GM19043 (cell line): ENCODE measurements at regions not wholly inside any gene's neighbourhood (a gene's known extent, or its start where the extent isn't known, plus 50 kb on each side); places are given as distances from the start of the nearest gene placed in this dataset.

ENCODE experiments used
- ATAC-seq: cut with Tn5 transposase; IDR thresholded peaks from one replicate; pipeline ENCODE4 v1.9.1; 2021; ENCODE audit warnings: low read depth; ENCODE audit not compliant: unreplicated experiment

DNA sequence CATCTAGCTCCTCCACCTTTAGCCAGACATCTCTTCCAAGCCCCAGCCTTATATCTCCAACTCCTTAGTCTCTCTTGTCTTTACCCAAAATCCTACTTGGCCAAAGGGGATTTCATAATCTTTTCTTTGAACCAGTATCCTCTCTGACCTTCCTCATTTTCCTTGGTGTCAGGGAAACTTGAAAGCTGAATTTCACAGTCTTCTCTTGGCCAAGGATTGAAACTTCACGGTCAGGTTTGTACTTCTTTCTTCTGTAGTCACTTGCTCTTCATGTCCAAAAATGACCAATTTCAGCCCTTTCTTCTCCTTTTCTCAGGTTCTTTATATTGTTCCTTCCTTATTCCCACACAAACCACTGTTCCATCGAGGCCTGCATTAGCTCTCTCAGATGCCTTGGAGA, 473.7 kb upstream of the KLF4 start:
- ATAC-seq = no peak

DNA sequence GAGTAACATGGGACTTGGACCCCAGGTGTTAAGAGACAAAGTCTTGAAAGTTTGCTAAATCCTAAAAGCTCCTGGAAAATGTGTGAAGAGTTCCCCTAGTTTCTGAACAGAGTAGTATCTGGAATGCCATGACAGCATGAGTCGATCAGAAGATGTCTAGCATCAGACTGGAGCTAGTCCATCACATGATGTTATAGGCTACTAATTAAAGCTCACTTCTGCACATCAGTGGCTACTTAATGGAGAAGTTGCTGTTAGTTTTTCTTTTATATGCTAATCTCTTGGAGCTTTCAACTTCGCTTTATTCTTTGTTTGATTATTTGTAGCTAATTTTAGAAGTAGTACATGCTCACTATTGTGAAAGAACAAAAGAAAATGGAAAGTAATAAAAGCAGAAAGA, 471.3 kb upstream of the KLF4 start:
- no peak for ATAC-seq

GRCh38 chr9:107954312-107954711, 464.7 kb upstream of the KLF4 start:
- no peak for ATAC-seq

DNA sequence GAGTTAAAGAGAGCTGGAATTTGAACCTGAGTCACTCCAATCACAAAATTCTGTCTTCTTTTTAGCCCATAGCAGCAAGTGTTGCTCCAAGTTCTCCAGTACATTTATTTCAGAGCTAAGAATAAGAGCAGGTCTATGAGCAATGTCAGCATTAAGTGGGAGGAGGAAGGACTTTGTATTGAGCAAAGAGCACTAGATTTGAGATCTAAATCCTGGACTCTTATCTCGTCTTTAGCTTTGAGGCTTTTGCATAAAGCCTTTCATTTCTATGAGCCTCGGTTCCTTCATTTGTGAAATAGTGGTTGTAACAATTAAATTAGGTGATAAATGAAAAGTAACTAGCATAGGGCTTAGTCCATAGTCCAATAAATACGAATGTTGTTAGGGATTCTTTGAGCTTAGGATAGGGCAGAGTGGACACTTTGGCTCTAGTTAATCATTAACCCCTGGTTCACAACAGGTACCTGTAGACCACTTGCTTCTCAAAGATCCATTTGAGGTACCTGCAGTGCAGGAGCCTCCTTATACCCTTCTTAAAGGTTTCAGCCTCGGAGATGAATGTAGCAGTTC, 464.1 kb upstream of the KLF4 start:
- ATAC-seq = no peak

DNA sequence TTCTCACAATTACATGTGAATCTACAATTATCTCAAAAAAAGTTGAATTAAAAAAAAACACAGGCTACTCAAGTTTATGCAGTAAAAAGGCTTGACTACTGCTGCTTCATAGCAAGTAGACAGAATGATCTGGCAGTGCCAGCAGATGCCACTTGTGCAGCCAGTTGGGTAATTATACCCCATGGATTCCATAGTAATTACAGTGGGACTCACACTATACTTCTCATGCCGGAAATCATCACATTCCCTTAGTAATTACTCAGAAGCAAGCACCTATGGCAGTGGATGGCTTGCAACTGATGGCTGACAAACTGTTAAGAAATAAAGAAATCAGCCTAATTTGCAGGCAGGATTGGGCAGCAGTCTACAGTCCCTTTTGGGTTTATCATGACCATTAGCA, 463.2 kb upstream of the KLF4 start:
- no peak for ATAC-seq

DNA sequence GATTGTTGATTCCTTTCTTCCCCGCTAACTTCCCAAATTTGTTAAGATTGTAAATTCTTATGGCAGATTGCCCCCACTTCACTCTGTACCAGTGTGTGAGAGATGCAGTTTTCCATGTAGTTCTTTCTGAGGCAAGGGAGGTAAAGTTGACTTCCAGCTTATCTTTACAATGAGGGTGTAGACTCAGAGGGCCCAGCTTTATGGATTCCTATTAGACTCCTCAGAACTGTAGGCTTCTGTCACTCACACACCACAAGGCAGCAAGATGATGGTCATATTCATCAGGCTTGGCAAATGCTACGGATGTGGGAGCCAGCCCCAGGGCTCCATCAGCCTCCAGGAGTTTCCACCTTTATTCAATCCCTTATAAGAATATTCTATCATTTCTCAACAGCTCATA, 461.9 kb upstream of the KLF4 start:
- ATAC-seq = no peak

DNA sequence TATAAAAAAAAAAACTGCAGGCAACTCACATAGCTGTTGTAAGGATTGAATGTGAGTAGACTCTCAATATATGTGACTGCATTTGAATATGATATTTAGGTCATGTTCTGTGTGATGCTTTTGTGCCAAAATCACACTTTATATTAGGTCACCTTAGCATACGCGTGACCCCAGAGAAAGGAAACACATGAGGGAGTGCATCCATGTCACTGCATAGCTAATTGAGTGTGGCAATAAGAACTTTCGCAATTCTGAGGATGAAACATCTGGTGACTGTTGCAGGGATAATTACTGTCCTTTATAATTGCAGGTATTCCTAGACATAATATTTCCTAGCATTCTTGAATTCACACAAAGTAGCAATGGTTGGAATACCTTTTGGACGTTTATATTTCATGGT, 459.5 kb upstream of the KLF4 start:
- ATAC-seq = no peak

DNA sequence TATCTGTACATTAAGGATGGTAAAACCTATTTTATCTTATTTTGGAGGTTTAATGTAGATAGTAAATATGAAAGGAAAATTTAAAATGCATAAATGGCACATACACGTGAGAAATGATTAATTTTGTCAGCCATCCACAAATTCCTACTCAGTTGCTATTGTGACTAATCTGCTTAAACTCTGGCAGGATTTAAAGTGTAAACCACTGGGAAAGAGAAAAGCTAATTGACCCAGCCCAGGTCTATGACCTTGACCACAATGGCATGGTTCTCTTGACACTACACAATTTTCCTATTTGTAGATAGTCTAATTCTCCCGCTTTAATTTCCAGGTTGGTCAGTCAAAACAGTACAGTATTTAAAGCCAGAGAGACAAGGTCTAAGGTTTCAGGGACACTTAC, 459.0 kb upstream of the KLF4 start:
- no peak for ATAC-seq

- ATAC-seq = no peak
Measured at GRCh38 chr9:107948086-107948485, 458.5 kb upstream of the KLF4 start.

GRCh38 chr9:107946364-107947141, 457.0 kb upstream of the KLF4 start:
- no peak for ATAC-seq

DNA sequence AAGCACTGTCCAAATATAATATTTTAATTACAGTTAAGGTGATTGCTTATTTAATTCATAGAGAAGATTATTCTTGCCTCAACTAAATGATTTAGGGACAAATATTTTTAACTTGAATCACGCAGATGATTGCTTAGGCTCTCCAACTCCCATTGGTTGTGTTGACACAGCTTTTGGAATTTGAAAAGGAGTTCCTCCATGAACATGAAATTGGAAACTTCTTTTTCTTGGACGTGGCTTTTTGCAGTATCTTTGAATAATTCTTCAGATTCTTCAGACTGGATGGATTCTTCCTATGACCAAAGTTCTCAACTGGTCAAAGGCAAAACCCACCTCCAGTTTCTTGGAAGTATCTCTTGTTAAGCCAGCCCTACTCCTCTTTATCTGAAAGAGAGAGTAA, 456.4 kb upstream of the KLF4 start:
- ATAC-seq = no peak

GRCh38 chr9:107945493-107945892, 455.9 kb upstream of the KLF4 start:
- ATAC-seq = no peak

DNA sequence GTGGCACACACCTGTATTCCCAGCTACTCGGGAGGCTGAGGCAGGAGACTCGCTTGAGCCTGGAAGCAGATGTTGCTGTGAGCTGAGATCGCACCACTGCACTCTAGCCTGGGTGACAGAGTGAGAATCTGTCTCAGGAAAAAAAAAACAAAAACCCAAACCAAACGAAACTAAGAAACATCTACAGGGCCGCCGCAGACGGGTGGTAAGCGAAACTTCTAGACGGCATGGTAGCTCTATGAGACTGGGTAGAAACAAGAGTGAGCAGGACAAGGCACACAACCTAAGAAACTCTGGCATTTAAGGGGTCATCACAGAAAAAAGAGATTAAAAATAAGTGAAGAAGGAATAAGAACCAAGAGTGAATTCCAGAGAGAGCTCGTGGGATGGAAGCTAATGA, 454.8 kb upstream of the KLF4 start:
- ATAC-seq = no peak

DNA sequence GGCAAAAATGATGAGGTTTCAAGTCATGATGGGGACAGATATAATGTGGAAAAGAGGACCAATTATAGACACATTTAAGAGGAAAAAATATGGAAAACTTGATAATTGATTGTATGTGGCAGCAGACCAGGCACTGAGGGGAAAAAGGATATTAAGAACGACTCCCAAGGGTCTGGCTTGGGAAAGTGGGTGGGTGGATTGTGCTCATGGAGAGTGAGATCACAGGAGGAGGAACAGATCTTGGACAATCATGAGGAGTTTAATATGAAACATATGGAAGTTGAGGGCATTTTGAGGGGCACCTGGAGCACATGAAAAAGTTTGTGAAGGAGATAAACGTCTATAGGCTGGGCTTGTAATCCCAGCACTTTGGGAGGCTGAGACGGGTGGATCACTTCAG, 454.3 kb upstream of the KLF4 start:
- ATAC-seq = no peak

DNA sequence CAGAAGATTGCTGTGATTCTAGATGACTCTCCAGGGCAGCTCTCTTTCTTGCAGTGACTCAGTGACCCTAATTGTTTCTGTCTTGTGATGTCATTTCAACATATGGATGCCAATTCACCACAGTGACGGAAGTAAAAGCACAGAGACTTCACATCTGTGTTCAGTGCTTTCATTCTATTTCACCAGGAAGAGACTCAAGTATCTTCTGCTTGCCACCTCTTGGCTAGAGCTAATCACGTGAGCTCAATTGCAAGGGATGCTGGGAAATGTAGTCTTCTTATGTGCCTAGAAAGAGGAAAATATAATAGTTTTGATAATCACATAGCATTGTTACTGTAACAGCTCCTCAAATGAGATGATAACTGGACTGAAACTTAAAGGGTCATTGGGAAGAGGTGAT, 453.3 kb upstream of the KLF4 start:
- no peak for ATAC-seq

DNA sequence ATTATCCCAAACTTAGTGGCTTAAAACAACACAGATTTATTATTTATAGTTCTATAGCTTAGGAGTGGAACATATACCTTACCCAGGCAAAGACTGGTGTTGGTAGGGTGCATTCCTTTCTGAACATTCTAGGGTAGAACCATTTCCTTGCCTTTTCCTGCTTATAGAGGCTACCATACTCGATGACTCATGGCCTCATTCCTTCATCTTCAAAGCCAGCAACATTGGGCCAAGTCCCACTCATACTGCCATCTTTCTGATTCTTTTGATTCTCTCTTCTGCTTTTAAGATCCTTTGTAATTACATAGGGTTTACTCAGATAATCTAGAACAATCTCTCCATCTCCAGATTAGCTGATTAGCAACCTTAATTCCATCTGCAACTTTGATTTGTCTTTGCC, 452.7 kb upstream of the KLF4 start:
- ATAC-seq = no peak

GRCh38 chr9:107940616-107941595, 451.3 kb upstream of the KLF4 start:
- no peak for ATAC-seq

DNA sequence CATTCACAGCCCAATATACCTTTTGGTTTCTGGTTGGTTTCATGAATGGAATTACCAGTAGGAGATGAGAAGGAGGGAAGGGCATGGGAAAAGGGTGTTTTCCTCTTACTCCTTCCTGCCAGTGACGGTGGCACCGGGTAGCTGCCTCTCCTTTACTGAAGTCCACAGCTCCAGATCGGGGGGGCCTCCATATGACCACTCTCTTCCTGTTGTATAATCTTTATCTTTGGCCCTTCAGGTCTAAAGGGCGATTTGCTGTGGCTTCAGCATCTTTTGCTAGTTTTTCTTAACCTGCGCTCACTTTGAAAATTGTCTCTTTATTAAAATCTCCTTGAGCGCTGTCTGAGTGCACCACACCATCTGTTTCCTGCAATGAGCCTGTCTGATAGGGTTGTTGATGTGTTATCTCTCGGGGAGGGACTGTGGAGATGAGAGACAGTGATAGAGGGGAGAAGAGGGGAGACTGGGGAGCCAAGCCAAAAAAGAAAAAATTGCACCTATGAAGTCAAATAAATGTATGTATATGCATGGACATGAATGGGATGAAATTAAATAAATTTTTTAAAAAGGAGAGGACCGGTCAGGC, 449.3 kb upstream of the KLF4 start:
- ATAC-seq = no peak

- ATAC-seq = no peak
Measured at GRCh38 chr9:107935931-107936330, 446.4 kb upstream of the KLF4 start.

GRCh38 chr9:107933516-107933915, 443.9 kb upstream of the KLF4 start:
- ATAC-seq = no peak

DNA sequence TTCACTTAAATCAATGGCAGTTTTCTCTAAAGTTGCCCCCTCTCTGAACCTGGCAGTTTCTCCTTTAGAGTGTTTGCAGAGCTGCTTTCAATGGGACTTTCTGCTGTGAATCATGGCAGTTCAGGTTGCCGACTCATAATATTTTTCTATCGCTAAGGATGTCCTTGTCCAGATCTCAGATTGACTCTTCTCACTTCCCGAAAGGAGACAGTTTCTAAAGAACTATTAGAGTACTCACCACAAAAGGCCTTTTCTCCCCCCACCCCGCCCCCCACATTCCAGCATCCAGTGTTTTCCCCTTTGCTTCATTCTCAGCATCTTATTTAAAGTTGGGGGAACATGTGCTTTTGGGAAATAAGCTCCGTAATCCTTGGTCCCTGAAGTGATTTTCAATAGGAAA, 443.5 kb upstream of the KLF4 start:
- no peak for ATAC-seq
